Dermis microvascular lymphatic vessel endothelial cell (primary cell): ENCODE measurements at regions not wholly inside any gene's neighbourhood (a gene's known extent, or its start where the extent isn't known, plus 50 kb on each side); places are given as distances from the start of the nearest gene placed in this dataset.

Experiments
- DNase-seq, 2 donors: peaks; one replicate each; pipeline versions ENCODE4 v3.0.0 to v3.0.0-alpha.2; 2010; ENCODE audit warnings: low read depth in 2 of 2

DNA sequence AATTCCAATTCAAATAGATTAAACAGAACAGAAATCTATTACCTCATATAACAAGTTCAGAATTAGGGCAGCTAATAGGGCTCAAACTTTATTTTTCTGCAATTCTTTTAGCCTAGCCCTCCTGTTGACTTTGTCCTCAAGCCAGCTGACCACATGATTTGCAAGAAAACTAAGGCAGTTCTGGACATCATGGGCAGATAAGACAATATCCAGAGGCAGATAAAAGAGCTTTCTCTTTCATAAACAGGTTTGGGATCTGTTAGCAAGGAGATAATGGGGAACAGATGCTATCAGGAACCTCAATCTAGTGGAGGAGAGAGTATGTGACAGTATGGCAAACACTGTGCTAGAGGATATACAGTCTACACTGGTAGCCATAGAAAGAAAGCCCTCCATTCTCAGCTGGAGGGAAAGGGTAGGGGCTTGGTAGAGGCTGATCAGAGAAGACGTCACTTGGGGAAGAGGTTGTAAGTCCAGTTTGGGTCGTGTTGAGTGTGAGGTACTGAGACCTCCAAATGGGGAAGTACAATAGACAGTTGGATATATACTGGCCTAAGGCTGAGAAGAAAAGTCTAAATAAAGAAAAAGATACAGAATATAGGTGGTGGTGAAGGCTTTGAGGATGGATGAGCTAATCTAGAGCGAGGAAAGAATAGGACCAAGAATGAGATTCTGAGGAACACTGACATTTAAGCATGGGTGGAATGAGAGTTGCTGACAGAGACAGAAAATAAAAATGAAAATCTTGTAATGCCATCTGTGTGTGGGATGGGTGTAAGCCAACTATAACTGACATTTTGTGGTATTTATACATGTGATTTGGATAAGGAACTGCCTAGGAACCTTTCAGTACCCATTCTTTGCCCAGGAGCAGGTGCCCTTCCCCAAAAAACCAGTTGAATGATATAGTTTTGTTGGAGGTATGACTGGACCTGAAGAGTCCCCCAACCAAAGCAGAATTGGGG, 67.4 kb downstream of the CYB561 start:
- DNase-seq = no peak

DNA sequence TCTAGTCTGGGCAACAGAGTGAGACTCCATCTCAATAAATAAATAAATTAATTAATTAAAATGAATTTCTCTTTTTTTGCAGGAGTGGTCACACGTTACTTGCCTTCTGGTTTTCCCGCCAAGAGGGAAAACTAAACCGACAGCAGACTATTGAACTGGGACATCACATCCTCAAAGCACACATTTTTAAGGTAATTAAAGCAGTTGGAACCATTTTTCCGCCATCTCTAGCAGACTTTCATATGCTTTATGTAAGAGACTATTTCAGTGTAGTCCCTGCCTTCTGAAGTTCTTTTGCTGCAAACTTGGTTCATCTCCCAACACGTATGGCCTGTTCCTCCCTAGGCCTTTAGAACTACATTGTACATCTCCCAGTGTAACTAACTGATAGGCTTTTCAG, 66.5 kb downstream of the CYB561 start:
- no peak for DNase-seq

DNA sequence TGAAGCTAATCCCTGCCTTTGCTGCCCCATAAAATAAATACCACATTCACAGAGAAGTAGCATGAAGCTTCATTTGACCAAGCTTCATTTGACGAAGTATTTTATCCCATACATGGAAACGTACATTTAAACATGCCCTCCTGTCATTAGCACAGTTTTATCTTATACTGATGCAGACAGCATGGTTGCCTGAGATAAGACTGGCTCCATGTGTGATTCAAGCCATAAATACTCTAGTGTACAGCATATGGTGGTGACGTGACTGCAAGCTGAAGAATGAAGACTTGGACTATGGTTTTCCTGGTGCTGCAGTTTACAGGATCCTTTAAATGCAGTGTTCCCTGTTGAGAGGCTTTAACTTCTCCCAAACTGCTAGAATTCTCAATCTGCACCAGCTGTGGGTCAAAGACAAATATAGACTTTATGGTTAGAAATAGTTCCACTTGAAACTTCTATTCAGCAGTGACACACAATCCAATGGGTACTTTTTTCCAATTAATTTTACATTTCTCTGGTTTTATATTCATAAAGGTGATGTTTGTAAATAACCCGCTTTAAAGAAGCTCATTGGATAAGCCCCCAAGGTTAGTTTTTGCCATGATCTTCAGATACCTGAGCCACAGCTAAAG, 64.9 kb downstream of the CYB561 start:
- DNase-seq = no peak

DNA sequence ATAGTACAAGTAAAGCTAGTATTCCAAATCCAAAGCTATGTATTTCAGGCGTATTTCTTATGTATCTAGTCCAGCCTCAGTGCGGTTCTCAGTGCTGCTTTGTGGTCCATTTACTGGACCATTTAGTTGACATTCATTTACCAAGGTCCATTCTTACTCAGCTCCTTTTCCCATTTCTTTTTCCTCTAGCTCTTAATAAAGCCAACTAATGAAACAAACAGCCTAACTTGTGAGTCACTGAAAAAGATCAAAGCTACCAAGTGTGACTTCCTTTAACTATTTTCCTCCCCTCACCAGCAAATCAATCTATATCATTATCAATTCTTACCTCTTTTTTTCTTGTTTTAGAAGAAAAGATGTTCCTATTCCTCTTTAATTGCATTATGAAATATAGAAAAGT, 64.0 kb downstream of the CYB561 start:
- DNase-seq = no peak
